HEK293T (cell line): ENCODE measurements at regions not wholly inside any gene's neighbourhood (a gene's known extent, or its start where the extent isn't known, plus 50 kb on each side); places are given as distances from the start of the nearest gene placed in this dataset.

Experiments used
- CTCF ChIA-PET: fragments of 350-600 bp; formaldehyde crosslinking; extraction: SDS; loops from one replicate; lab custom pipeline; 2021; ENCODE audit warnings: antibody characterized with exemption, inconsistent platforms; lab: Yijun Ruan, JAX
- POLR2A ChIA-PET: fragments of 350-600 bp; formaldehyde crosslinking; extraction: SDS; loops from one replicate; lab custom pipeline; 2020; ENCODE audit warnings: antibody characterized with exemption, inconsistent platforms; lab: Yijun Ruan, JAX
- DNase-seq: peaks from one replicate; pipeline ENCODE4 v3.0.0; 2012; ENCODE audit warnings: mixed read lengths; ENCODE audit errors: extremely low spot score
- ARNT ChIP-seq: fragments of 450-650 bp; IDR thresholded peaks from 2 replicates; pipeline ENCODE4 v1.6.1; 2017; ENCODE audit warnings: mild to moderate bottlenecking
- BHLHE40 ChIP-seq: fragments of 450-650 bp; IDR thresholded peaks from 2 replicates; pipeline ENCODE4 v1.6.1; 2016; ENCODE audit warnings: mild to moderate bottlenecking, moderate library complexity, borderline replicate concordance
- CTBP1 ChIP-seq: fragments of 450-650 bp; IDR thresholded peaks from 2 replicates; pipeline ENCODE4 v1.6.1; 2016; ENCODE audit warnings: borderline replicate concordance
- ELF4 ChIP-seq: fragments of 450-650 bp; IDR thresholded peaks from 2 replicates; pipeline ENCODE4 v1.6.1; 2017; ENCODE audit warnings: antibody characterized with exemption
- FOXA1 ChIP-seq: fragments of 450-650 bp; IDR thresholded peaks from 2 replicates; pipeline ENCODE4 v1.6.1; 2016; ENCODE audit warnings: mild to moderate bottlenecking
- FOXK2 ChIP-seq: fragments of 450-650 bp; IDR thresholded peaks from 2 replicates; pipeline ENCODE4 v1.6.1; 2016; ENCODE audit warnings: mild to moderate bottlenecking
- FOXM1 ChIP-seq: fragments of 450-650 bp; IDR thresholded peaks from 2 replicates; pipeline ENCODE4 v1.6.1; 2017; ENCODE audit warnings: mild to moderate bottlenecking, borderline replicate concordance
- HDGF ChIP-seq: fragments of 450-650 bp; IDR thresholded peaks from 2 replicates; pipeline ENCODE4 v1.6.1; 2017; ENCODE audit warnings: antibody characterized with exemption, borderline replicate concordance
- L3MBTL2 ChIP-seq: fragments of 450-650 bp; conservative IDR thresholded peaks from 2 replicates; pipeline ENCODE4 v1.6.1; 2016; ENCODE audit warnings: mild to moderate bottlenecking
- LEF1 ChIP-seq: fragments of 450-650 bp; IDR thresholded peaks from 2 replicates; pipeline ENCODE4 v1.6.1; 2017; ENCODE audit warnings: mild to moderate bottlenecking, borderline replicate concordance
- NFRKB ChIP-seq: fragments of 450-650 bp; IDR thresholded peaks from 2 replicates; pipeline ENCODE4 v1.6.1; 2016; ENCODE audit warnings: mild to moderate bottlenecking, moderate library complexity
- SP1 ChIP-seq: fragments of 450-650 bp; IDR thresholded peaks from 2 replicates; pipeline ENCODE4 v1.6.1; 2017
- SUZ12 ChIP-seq: fragments of 450-650 bp; IDR thresholded peaks from 2 replicates; pipeline ENCODE4 v1.6.1; 2016; ENCODE audit warnings: mild to moderate bottlenecking
- TARDBP ChIP-seq: fragments of 450-650 bp; IDR thresholded peaks from 2 replicates; pipeline ENCODE4 v1.6.1; 2016
- ZNF384 ChIP-seq: fragments of 450-650 bp; IDR thresholded peaks from 2 replicates; pipeline ENCODE4 v1.6.1; 2016
- TF ChIP-seq, protein P1 (sequence below): fragments of 450-650 bp; IDR thresholded peaks from 2 replicates; pipeline ENCODE4 v1.6.1; 2016

- TF ChIP-seq HDGF = no peak
- no peak for TF ChIP-seq SUZ12
- no peak for TF ChIP-seq ELF4
- TF ChIP-seq, protein P1, sequence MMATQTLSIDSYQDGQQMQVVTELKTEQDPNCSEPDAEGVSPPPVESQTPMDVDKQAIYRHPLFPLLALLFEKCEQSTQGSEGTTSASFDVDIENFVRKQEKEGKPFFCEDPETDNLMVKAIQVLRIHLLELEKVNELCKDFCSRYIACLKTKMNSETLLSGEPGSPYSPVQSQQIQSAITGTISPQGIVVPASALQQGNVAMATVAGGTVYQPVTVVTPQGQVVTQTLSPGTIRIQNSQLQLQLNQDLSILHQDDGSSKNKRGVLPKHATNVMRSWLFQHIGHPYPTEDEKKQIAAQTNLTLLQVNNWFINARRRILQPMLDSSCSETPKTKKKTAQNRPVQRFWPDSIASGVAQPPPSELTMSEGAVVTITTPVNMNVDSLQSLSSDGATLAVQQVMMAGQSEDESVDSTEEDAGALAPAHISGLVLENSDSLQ = no peak
- TF ChIP-seq FOXK2 = no peak
- TF ChIP-seq LEF1 = no peak
- no peak for TF ChIP-seq BHLHE40
- TF ChIP-seq FOXA1 = no peak
- no peak for TF ChIP-seq CTBP1
- no peak for TF ChIP-seq ZNF384
- TF ChIP-seq ARNT = no peak
- TF ChIP-seq SP1 = no peak
- POLR2A ChIA-PET = no interaction called here
- no peak for DNase-seq
- CTCF ChIA-PET = no interaction called here
These were observed 102.0 kb upstream of the ADAMTS18 start for GRCh38 chr16:77536809-77537208.

- ChIA-PET CTCF (no interaction called here), POLR2A (no interaction called here)
- DNase-seq = no peak
- TF ChIP-seq SUZ12 (no peak), LEF1 (no peak)
- TF ChIP-seq, protein P1 = no peak
These were observed 104.7 kb upstream of the ADAMTS18 start for GRCh38 chr16:77539421-77540034.

DNA sequence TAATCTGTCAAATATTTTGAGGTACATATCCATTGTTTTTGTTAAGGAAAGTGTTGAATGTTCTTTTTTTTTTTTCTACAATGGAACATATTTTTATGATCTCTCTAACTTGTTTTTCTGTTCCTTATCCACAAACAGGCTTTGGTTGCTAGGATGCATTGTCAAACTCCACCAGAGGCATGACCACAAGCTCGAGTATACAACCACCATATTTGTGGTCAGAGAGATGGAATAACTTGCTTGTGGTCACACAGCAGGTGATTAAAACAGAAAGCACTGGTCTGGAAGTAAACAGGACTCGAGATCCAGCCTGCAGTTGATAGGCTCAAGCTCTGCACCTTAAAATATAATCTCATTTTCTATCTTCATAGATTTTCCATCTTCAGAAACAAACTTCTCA lies 105.8 kb upstream of the ADAMTS18 start:
- no peak for DNase-seq
- TF ChIP-seq ZNF384 = no peak
- TF ChIP-seq CTBP1 = no peak
- TF ChIP-seq FOXK2 = no peak
- TF ChIP-seq TARDBP = no peak
- no peak for TF ChIP-seq SP1
- no peak for TF ChIP-seq LEF1
- no peak for TF ChIP-seq ELF4
- TF ChIP-seq ARNT = no peak
- TF ChIP-seq BHLHE40 = no peak
- no peak for TF ChIP-seq NFRKB
- TF ChIP-seq SUZ12 = no peak
- TF ChIP-seq FOXA1 = no peak
- TF ChIP-seq L3MBTL2 = no peak
- TF ChIP-seq, protein P1 = no peak
- TF ChIP-seq FOXM1 = no peak
- no peak for TF ChIP-seq HDGF
- ChIA-PET CTCF (no interaction called here), POLR2A (no interaction called here)

DNA sequence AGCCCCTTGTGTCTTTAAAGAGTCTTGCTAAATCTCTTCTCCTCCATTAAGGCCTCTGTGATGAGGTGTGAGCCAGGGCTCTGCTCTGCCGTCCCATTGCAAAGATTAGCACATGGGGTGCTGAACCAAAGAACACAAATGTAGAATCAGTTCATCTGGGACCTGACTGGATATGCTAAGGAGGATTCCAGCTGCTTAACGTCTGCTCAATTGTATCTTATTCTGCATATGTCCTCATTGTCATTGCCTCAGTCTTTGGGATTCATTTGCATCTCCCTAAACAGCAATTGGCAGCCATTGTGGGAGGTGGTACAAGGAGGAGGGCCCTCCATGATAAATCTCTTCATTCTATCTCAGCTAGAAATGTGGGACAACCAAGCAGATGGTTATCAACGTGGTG lies 106.3 kb upstream of the ADAMTS18 start:
- CTCF ChIA-PET = no interaction called here
- no peak for DNase-seq
- TF ChIP-seq FOXA1 = no peak
- POLR2A ChIA-PET = no interaction called here

- ChIA-PET CTCF (no interaction called here), POLR2A (no interaction called here)
- no peak for DNase-seq
- no peak for TF ChIP-seq FOXK2
- TF ChIP-seq CTBP1 = no peak
- no peak for TF ChIP-seq SUZ12
- TF ChIP-seq BHLHE40 = no peak
- TF ChIP-seq TARDBP = no peak
- no peak for TF ChIP-seq FOXM1
- no peak for TF ChIP-seq L3MBTL2
- TF ChIP-seq, protein P1 = no peak
- no peak for TF ChIP-seq NFRKB
- no peak for TF ChIP-seq ARNT
- no peak for TF ChIP-seq HDGF
- no peak for TF ChIP-seq SP1
These were observed 113.3 kb upstream of the ADAMTS18 start for GRCh38 chr16:77548151-77548550.

- CTCF ChIA-PET = no interaction called here
- DNase-seq = no peak
- TF ChIP-seq CTBP1 = no peak
- POLR2A ChIA-PET = no interaction called here
These were observed 113.9 kb upstream of the ADAMTS18 start for GRCh38 chr16:77548766-77549165.

GRCh38 chr16:77549876-77550275 lies 115.0 kb upstream of the ADAMTS18 start:
- TF ChIP-seq, protein P1 = no peak
- TF ChIP-seq LEF1 (no peak), BHLHE40 (no peak), L3MBTL2 (no peak), SP1 (no peak), SUZ12 (no peak), ELF4 (no peak), ZNF384 (no peak), NFRKB (no peak), FOXA1 (no peak), CTBP1 (no peak), TARDBP (no peak), ARNT (no peak)
- ChIA-PET POLR2A (no interaction called here), CTCF (no interaction called here)
- DNase-seq = no peak
